ENCODE measurements at regions not wholly inside any gene's neighbourhood (a gene's known extent, or its start where the extent isn't known, plus 50 kb on each side); places are given as distances from the start of the nearest gene placed in this dataset.

DNA sequence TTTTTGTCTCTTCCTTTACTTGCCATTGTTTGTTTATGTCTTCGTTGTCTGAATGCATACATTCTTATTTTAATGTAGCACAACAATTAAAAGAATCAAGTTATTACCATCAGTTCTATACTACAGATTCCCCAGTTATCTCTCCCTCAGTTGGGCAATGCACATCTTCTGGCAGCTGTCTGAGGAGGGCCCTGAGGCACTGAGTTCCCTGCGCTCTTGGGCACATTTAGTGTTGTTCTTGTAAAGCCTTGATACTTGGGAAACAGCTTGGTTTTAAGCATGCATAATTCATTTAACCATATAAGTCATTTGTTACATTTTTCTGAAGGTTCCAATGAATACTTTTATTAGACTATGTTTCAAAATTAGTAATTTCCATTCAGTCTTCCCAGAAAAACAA is 117.9 kb downstream of the C6orf118 start:
- Histone ChIP-seq H3K4me1 (no peaks in the 10 kb centered on the region), H3K36me3 (no peaks in the 10 kb centered on the region), H3K27ac (no peak overlapping the region), H3K9me3 (peaks cover 0 to 3% (median 0%) of the 10 kb centered on the region in 4 donors), H3K27me3 (no peaks in the 10 kb centered on the region), H3K4me3 (no peak overlapping the region)
- intact Hi-C loops (cut with DNase I), result no loop called here
- TF ChIP-seq POLR2A (IDR thresholded peaks at IDR 0.05) (no peak), CTCF (IDR thresholded peaks at IDR 0.05) (no peak)
- ATAC-seq (no peak), DNase-seq (no peak)
- 51% methylated on average over 2 of the region's 2 CpGs for WGBS (ENCODE audit: insufficient coverage, low coverage, low lambda C conversion rate, missing lambda C conversion rate)

DNA sequence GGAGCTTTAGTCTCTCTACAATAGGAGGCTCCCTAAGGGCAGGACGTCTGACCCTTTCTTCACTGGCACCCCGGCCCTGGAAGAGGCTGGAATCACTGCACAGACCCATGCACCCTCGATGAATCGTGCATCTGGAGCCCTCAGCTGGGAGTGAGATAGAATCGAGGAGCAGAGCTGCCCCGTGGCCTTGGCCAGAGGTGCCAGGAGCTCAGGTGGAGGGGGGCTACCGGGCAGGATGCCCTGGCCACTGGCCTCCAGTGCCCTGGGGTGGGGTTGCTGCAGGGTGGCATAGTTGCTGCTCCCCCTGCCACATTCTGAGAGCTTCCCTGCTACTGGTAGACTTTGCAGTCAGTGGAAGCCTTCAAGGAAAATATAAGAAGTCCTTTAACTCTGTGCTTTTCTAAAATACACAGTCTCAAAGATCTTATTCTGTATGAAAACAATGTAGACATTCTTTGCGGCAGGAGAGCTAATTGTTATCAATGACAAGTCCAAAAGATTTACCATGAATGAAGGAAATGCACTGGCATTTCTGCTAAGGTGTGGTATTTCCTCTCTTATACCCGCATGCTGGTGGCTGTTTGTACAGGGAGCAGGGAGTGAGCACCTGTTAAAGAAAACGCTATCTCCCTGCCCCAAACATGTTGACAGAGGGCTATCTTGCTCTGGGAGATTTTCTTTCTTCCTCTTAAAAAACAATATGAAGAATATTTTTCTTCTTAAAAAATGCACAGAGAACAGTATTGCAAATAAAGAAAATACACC is 122.8 kb downstream of the C6orf118 start:
- no peaks in the 10 kb centered on the region for H3K27me3 ChIP-seq
- WGBS (ENCODE audit: insufficient coverage, low coverage, low lambda C conversion rate, missing lambda C conversion rate), result 38% methylated on average over 7 of the region's 10 CpGs
- intact Hi-C loops (cut with DNase I), result no loop called here
- ATAC-seq, result no peak
- H3K36me3 ChIP-seq, result no peaks in the 10 kb centered on the region
- TF ChIP-seq CTCF (IDR thresholded peaks at IDR 0.05), result no peak
- no peak for TF ChIP-seq POLR2A (IDR thresholded peaks at IDR 0.05)
- H3K9me3 ChIP-seq, result peaks cover 0 to 3% (median 0%) of the 10 kb centered on the region in 4 donors
- H3K4me1 ChIP-seq, result no peaks in the 10 kb centered on the region
- no peak overlapping the region for H3K4me3 ChIP-seq
- DNase-seq, result no peak
- no peak overlapping the region for H3K27ac ChIP-seq

DNA sequence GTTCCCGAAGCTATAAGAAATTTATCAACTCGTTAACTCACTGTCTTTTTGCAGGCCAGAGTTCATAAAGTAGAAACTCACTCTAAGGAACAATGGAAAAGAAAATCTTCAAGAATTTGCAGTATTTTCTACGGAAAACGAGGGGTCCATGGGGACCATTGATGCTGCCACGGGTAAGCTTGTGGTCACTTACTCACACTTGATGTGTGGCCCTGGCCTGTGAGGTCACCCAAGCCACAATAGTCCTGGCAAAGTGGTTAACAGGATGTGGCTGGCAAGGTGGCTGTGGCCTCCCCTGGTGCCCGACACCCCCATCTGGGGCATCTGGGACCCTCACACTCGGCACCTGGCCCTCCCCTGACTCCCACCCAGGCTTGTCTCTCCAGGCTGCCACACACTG is 123.4 kb downstream of the C6orf118 start:
- TF ChIP-seq CTCF (IDR thresholded peaks at IDR 0.05), result no peak
- TF ChIP-seq POLR2A (IDR thresholded peaks at IDR 0.05), result no peak
- H3K27ac ChIP-seq, result no peak overlapping the region
- H3K27me3 ChIP-seq, result no peaks in the 10 kb centered on the region
- no peaks in the 10 kb centered on the region for H3K36me3 ChIP-seq
- ATAC-seq, result no peak
- no peaks in the 10 kb centered on the region for H3K4me1 ChIP-seq
- no peaks in the 10 kb centered on the region for H3K9me3 ChIP-seq
- 45% methylated on average over 5 of the region's 7 CpGs for WGBS (ENCODE audit: insufficient coverage, low coverage, low lambda C conversion rate, missing lambda C conversion rate)
- DNase-seq, result no peak
- no peak overlapping the region for H3K4me3 ChIP-seq
- intact Hi-C loops (cut with DNase I), result no loop called here

DNA sequence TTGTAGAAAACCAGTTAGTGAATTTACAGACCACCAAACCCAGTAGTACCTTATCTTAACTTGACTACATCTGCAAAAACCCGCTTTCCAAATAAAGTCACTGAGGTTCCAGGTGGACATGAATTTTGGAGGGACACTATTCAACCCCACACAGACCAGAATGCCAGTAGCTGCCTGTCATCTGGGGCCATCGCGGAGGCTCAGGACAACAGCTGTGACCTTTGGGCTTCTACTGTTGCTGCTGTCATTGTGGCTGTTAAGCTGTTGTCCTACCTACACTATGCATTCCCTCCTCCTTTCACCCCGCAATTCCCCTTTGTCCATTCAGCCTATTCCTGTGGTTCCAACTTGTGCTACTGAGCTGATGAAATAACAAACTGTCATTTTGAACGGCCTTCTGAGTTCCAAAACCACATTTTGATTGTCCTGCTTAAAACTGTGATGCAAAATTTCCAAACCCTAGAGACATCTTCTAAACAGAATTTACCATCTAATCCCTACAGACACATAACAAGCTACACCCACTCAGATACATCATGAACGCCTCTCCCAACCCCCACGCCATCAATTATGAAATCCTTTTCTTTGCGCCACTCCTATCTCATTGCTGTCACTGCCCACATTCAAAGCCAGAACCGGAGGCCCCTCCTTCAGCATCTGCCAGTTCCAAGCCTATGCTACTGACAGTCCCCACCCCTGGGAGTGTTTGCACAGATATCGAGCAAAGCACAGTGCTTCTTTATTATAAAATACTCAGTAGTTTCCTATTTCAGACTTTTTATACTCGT is 125.0 kb downstream of the C6orf118 start:
- DNase-seq, result no peak
- WGBS (ENCODE audit: insufficient coverage, low coverage, low lambda C conversion rate, missing lambda C conversion rate), result 47% methylated on average over 10 of the region's 11 CpGs
- Histone ChIP-seq H3K4me3 (no peak overlapping the region), H3K27ac (no peak overlapping the region), H3K4me1 (no peaks in the 10 kb centered on the region), H3K9me3 (no peaks in the 10 kb centered on the region), H3K36me3 (no peaks in the 10 kb centered on the region), H3K27me3 (no peaks in the 10 kb centered on the region)
- no peak for ATAC-seq
- intact Hi-C loops (cut with DNase I), result no loop called here
- no peak for TF ChIP-seq CTCF (IDR thresholded peaks at IDR 0.05)
- TF ChIP-seq POLR2A (IDR thresholded peaks at IDR 0.05), result no peak
